ENCODE measurements at regions not wholly inside any gene's neighbourhood (a gene's known extent, or its start where the extent isn't known, plus 50 kb on each side); places are given as distances from the start of the nearest gene placed in this dataset.

DNA sequence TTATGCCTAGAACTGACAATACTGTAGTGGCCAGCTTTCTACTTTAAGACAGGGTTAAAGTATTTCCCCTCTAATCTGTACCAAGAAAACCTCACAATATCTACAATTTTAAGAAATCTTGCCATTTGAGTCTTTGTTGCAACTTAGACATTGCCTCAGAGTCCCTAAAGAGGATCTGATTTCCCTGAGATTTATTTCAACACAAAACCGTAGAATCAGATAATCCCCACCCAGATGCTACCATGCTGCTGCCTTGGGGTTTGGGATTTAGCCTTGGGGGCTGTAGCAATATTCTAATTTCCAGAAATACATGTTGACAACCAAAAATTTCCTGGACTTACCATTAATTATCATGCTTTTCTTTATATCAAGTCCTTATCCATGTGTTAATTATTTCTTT lies 50.3 kb upstream of the DENND1B start:
- H3K27me3 Mint-ChIP-seq = peaks cover 0 to 10% of the 10 kb centered on the region in 2 donors
- no peak overlapping the region for H3K4me3 ChIP-seq (ENCODE audit: low read length in 2 of 2)
- no peaks in the 10 kb centered on the region for H3K4me1 Mint-ChIP-seq
- no peaks in the 10 kb centered on the region for H3K4me1 ChIP-seq (ENCODE audit: insufficient read depth, low read length)
- no peak overlapping the region for H3K27ac Mint-ChIP-seq
- DNase-seq = no peak
- POLR2A ChIA-PET (ENCODE audit: partially characterized antibody) = no interaction called here
- no peaks in the 10 kb centered on the region for H3K27me3 ChIP-seq (ENCODE audit: insufficient read depth, low read length)
- H3K9me3 Mint-ChIP-seq = peaks cover 0 to 5% (median 0%) of the 10 kb centered on the region in 8 donors
- no peak overlapping the region for H3K4me3 Mint-ChIP-seq
- CTCF ChIA-PET (ENCODE audit: partially characterized antibody) = no interaction called here
- no peaks in the 10 kb centered on the region for H3K36me3 Mint-ChIP-seq
- H3K36me3 ChIP-seq (ENCODE audit: insufficient read depth, low read length) = no peaks in the 10 kb centered on the region
- no peak overlapping the region for H3K27ac ChIP-seq (ENCODE audit: low read depth, low read length)
- H3K9me3 ChIP-seq (ENCODE audit: control insufficient read depth in 1 of 2, low read length in 2 of 2) = no peaks in the 10 kb centered on the region
- intact Hi-C loops (cut with micrococcal nuclease) = no loop called here
